Hematopoietic multipotent progenitor cell treated with erythropoietin and hydrocortisone succinate and interleukin-3 and kit ligand, for 6 days (in vitro differentiated cells): ENCODE measurements at regions not wholly inside any gene's neighbourhood (a gene's known extent, or its start where the extent isn't known, plus 50 kb on each side); places are given as distances from the start of the nearest gene placed in this dataset.

Experiments
- DNase-seq: peaks from one replicate; pipeline ENCODE4 v3.0.0-alpha.2; 2015

GRCh38 chr1:218957971-218958370, 215.7 kb upstream of the LYPLAL1 start:
- DNase-seq: no peak

GRCh38 chr1:218959784-218960183, 213.9 kb upstream of the LYPLAL1 start:
- DNase-seq: no peak

- no peak for DNase-seq
Observed at GRCh38 chr1:218964471-218965185, 209.1 kb upstream of the LYPLAL1 start.

- no peak for DNase-seq
Observed at GRCh38 chr1:218965821-218966220, 207.9 kb upstream of the LYPLAL1 start.

- no peak for DNase-seq
Observed at GRCh38 chr1:218967254-218967653, 206.4 kb upstream of the LYPLAL1 start.

GRCh38 chr1:218967836-218968235, 205.8 kb upstream of the LYPLAL1 start:
- no peak for DNase-seq

GRCh38 chr1:218969006-218969405, 204.7 kb upstream of the LYPLAL1 start:
- DNase-seq: no peak

GRCh38 chr1:218970397-218970990, 203.2 kb upstream of the LYPLAL1 start:
- no peak for DNase-seq

GRCh38 chr1:218971156-218971555, 202.5 kb upstream of the LYPLAL1 start:
- no peak for DNase-seq

GRCh38 chr1:218980881-218981280, 192.8 kb upstream of the LYPLAL1 start:
- no peak for DNase-seq

GRCh38 chr1:218982482-218982881, 191.2 kb upstream of the LYPLAL1 start:
- no peak for DNase-seq

GRCh38 chr1:218983433-218983832, 190.2 kb upstream of the LYPLAL1 start:
- DNase-seq: no peak

- DNase-seq: peak; percentile 9
Observed at GRCh38 chr1:218983848-218984247, 189.8 kb upstream of the LYPLAL1 start.

- no peak for DNase-seq
Observed at GRCh38 chr1:218985424-218985984, 188.2 kb upstream of the LYPLAL1 start.

- DNase-seq: no peak
Observed at GRCh38 chr1:218986816-218987215, 186.9 kb upstream of the LYPLAL1 start.

- DNase-seq: no peak
Observed at GRCh38 chr1:218990019-218990418, 183.7 kb upstream of the LYPLAL1 start.

- no peak for DNase-seq
Observed at GRCh38 chr1:218991089-218991488, 182.6 kb upstream of the LYPLAL1 start.

- no peak for DNase-seq
Observed at GRCh38 chr1:218994615-218995014, 179.1 kb upstream of the LYPLAL1 start.

- DNase-seq: no peak
Observed at GRCh38 chr1:218995091-218995665, 178.5 kb upstream of the LYPLAL1 start.

GRCh38 chr1:218996362-218996761, 177.3 kb upstream of the LYPLAL1 start:
- DNase-seq: peak; percentile 16

GRCh38 chr1:219000005-219000404, 173.7 kb upstream of the LYPLAL1 start:
- no peak for DNase-seq

- DNase-seq: no peak
Observed at GRCh38 chr1:219000631-219001030, 173.0 kb upstream of the LYPLAL1 start.

- DNase-seq: no peak
Observed at GRCh38 chr1:219010720-219011119, 163.0 kb upstream of the LYPLAL1 start.

- DNase-seq: no peak
Observed at GRCh38 chr1:219020386-219020785, 153.3 kb upstream of the LYPLAL1 start.
